Endothelial cell (in vitro differentiated cells): ENCODE measurements at regions not wholly inside any gene's neighbourhood (a gene's known extent, or its start where the extent isn't known, plus 50 kb on each side); places are given as distances from the start of the nearest gene placed in this dataset.

Experiments
- DNase-seq: peaks from one replicate; pipeline ENCODE4 v3.0.0; 2021; ENCODE audit warnings: low spot score
- H3K27ac Mint-ChIP-seq: one replicate; pipeline ENCODE4 v1.8.0; 2021; ENCODE audit warnings: mixed read lengths, inconsistent platforms; ENCODE audit not compliant: unreplicated experiment
- H3K27me3 Mint-ChIP-seq: one replicate; pipeline ENCODE4 v1.8.0; 2021; ENCODE audit warnings: mild to moderate bottlenecking, moderate library complexity, mixed read lengths, inconsistent platforms; ENCODE audit not compliant: unreplicated experiment
- H3K36me3 Mint-ChIP-seq: one replicate; pipeline ENCODE4 v1.8.0; 2021; ENCODE audit warnings: mild to moderate bottlenecking, low read depth, mixed read lengths, inconsistent platforms; ENCODE audit not compliant: unreplicated experiment
- H3K4me1 Mint-ChIP-seq: one replicate; pipeline ENCODE4 v1.8.0; 2021; ENCODE audit warnings: mild to moderate bottlenecking, mixed read lengths, inconsistent platforms; ENCODE audit not compliant: unreplicated experiment
- H3K4me3 Mint-ChIP-seq: one replicate; pipeline ENCODE4 v1.8.0; 2021; ENCODE audit warnings: mild to moderate bottlenecking, mixed read lengths, inconsistent platforms; ENCODE audit not compliant: unreplicated experiment
- H3K9me3 Mint-ChIP-seq: one replicate; pipeline ENCODE4 v1.8.0; 2021; ENCODE audit warnings: mixed read lengths, inconsistent platforms; ENCODE audit not compliant: unreplicated experiment
- TF ChIP-seq, protein P1 (sequence below): fragments of 200-600 bp; sonication (generic); IDR thresholded peaks from one replicate; pipeline ENCODE4 v1.5.0; 2021; ENCODE audit warnings: antibody characterized with exemption; ENCODE audit not compliant: unreplicated experiment

DNA sequence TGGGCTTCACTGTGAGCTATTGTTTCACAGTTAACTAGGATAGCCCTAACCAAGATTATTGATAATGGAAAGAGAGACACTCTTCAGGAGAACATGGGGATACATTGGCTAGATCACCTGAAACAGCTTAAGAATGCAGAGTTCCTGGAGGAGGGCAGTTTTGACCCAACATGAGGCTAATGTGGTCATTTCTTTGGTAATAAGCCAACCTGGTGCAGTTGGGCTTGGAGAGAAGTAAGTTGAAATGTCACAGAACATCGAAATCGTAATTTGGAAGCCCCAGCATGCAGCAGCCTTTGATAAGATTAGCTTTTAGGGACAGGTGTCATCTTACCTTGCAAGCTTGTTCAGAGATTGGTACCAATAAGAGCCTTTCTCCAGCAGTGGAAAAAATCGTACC, 556.6 kb upstream of the GOT2 start:
- H3K27ac Mint-ChIP-seq = no peak overlapping the region
- H3K9me3 Mint-ChIP-seq = no peaks in the 10 kb centered on the region
- peaks cover 2% of the 10 kb centered on the region for H3K27me3 Mint-ChIP-seq
- H3K36me3 Mint-ChIP-seq = no peaks in the 10 kb centered on the region
- no peak for DNase-seq
- no peaks in the 10 kb centered on the region for H3K4me1 Mint-ChIP-seq
- TF ChIP-seq, protein P1, sequence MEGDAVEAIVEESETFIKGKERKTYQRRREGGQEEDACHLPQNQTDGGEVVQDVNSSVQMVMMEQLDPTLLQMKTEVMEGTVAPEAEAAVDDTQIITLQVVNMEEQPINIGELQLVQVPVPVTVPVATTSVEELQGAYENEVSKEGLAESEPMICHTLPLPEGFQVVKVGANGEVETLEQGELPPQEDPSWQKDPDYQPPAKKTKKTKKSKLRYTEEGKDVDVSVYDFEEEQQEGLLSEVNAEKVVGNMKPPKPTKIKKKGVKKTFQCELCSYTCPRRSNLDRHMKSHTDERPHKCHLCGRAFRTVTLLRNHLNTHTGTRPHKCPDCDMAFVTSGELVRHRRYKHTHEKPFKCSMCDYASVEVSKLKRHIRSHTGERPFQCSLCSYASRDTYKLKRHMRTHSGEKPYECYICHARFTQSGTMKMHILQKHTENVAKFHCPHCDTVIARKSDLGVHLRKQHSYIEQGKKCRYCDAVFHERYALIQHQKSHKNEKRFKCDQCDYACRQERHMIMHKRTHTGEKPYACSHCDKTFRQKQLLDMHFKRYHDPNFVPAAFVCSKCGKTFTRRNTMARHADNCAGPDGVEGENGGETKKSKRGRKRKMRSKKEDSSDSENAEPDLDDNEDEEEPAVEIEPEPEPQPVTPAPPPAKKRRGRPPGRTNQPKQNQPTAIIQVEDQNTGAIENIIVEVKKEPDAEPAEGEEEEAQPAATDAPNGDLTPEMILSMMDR = no peak
- no peak overlapping the region for H3K4me3 Mint-ChIP-seq

DNA sequence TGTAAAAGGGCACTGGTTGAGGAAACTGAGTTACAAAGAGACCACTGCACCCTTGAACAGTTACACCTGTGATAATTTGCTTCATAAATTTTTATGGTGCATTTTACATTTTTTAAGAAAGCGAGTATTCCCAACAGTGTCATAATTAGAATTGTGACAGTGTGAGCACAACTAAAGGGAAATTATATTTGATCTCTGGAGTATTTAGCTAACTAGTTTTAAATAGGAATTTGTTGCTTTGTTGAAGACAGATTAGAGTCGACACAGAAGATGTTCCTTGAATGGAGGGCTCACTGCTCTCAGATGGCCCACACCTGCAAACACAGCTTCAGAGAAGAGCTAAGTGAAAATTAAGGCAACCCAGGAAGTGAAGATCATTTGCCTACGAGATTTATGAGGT, 555.0 kb upstream of the GOT2 start:
- no peak overlapping the region for H3K27ac Mint-ChIP-seq
- H3K4me1 Mint-ChIP-seq = no peaks in the 10 kb centered on the region
- H3K9me3 Mint-ChIP-seq = no peaks in the 10 kb centered on the region
- H3K36me3 Mint-ChIP-seq = no peaks in the 10 kb centered on the region
- TF ChIP-seq, protein P1 = no peak
- no peak overlapping the region for H3K4me3 Mint-ChIP-seq
- H3K27me3 Mint-ChIP-seq = no peaks in the 10 kb centered on the region
- DNase-seq = no peak

DNA sequence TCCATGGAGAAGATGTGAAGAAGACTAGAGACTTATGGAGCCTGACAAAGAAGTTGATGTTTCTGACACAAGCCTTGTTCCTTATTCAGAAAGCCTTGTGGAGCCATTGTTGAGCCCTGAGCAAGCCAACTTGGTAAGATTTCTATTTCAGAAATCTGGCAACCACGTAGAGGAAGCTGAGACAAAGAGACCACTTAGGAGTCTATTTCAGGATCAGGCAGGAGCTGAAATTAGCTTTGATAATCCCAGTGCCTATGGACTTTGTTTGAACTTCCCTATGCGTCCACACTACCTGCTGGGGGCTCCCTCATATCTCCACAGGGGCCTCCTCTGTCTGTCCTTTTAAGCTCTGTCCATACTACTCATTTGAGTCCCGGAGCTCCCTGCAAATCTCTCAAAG, 540.0 kb upstream of the GOT2 start:
- Mint-ChIP-seq H3K27ac (no peak overlapping the region), H3K9me3 (no peaks in the 10 kb centered on the region), H3K36me3 (no peaks in the 10 kb centered on the region), H3K4me1 (no peaks in the 10 kb centered on the region), H3K27me3 (no peaks in the 10 kb centered on the region), H3K4me3 (no peak overlapping the region)
- TF ChIP-seq, protein P1 = no peak
- DNase-seq = no peak

DNA sequence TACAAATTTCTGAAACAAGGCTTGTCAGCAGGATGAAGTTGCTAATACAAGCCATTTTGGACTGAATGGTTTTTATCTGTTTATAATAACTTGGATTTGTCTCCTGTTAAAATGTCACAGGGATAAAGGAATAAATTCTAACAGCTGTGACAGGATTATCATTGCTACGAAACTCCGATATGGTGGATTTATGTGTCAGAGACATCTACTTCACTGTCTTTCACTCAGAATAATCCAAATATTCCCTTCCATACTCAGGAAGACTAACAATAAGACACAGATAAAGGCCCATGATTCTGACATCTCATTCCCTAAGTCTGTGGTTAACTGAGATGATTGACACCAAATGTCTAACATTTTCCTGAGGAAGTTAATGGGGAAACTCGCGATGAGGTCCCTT, 529.8 kb upstream of the GOT2 start:
- Mint-ChIP-seq H3K4me3 (no peak overlapping the region), H3K27ac (no peak overlapping the region), H3K4me1 (no peaks in the 10 kb centered on the region), H3K27me3 (no peaks in the 10 kb centered on the region), H3K36me3 (no peaks in the 10 kb centered on the region), H3K9me3 (no peaks in the 10 kb centered on the region)
- TF ChIP-seq, protein P1 = no peak
- DNase-seq = no peak

DNA sequence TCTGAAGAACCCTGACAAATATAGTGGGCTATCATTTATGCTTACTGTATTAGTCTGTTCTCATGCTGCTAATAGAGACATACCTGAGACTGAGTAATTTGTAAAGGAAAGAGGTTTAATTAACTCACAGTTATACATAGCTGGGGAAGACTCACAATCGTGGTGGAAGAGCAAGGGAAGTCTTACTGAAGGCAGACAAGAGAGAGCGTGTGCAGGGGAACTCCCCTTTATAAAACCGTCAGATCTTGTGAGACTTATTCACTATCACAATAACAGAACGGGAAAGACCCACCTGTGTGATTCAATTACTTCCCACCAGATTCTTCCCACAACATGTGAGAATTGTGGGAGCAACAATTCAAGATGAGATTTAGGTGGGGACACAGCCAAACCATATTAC, 526.8 kb upstream of the GOT2 start:
- H3K27me3 Mint-ChIP-seq = no peaks in the 10 kb centered on the region
- H3K9me3 Mint-ChIP-seq = no peaks in the 10 kb centered on the region
- H3K36me3 Mint-ChIP-seq = no peaks in the 10 kb centered on the region
- H3K4me1 Mint-ChIP-seq = no peaks in the 10 kb centered on the region
- no peak overlapping the region for H3K4me3 Mint-ChIP-seq
- no peak for DNase-seq
- no peak overlapping the region for H3K27ac Mint-ChIP-seq
- TF ChIP-seq, protein P1 = no peak
